ENCODE measurements at regions not wholly inside any gene's neighbourhood (a gene's known extent, or its start where the extent isn't known, plus 50 kb on each side); places are given as distances from the start of the nearest gene placed in this dataset.

DNA sequence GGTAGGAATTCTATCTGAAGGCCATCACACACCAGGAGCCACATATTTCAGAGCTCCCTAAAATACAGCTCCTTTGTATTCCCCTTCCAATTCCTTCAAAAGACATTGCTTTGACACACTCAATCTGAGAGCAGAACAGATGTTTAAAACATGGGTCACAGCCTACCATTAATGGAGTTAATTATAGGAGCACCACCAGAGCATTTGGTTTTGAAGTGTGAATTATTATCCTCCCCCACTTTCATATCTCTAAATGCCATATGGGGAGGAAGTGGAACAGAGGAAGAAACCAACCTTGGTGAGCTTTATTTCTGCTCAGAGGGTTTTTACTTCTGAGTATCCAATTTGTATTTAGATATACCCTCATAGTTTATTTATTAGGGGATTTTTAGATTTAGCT, 50.7 kb upstream of the TNFRSF21 start:
- H3K27me3 ChIP-seq (replicated peaks in 1 of 2; ENCODE audit: control insufficient read depth in 2 of 2, extremely low read depth in 1 of 2, insufficient read depth in 2 of 2, low read length in 1 of 2) = peaks cover 0 to 2% of the 10 kb centered on the region in 2 experiments
- Mint-ChIP-seq H3K9me3 (no peaks in the 10 kb centered on the region), H3K27me3 (peaks cover 7 to 19% of the 10 kb centered on the region in 2 donors), H3K36me3 (no peaks in the 10 kb centered on the region), H3K4me3 (no peak overlapping the region), H3K4me1 (no peaks in the 10 kb centered on the region), H3K27ac (no peak overlapping the region)
- ChIA-PET CTCF (no interaction called here), POLR2A (interaction anchor here in 1 of 2 donors (0.6 kb wide), 1 partner anchor 14 kb away, joined by 3 read pairs; no protein-coding TSS in a partner anchor)
- ATAC-seq (replicated peaks in 1 of 4) = no peak
- no peak overlapping the region for H3K4me3 ChIP-seq (ENCODE audit: control insufficient read depth in 1 of 2, extremely low read depth in 1 of 2, low read length in 1 of 2)
- no peaks in the 10 kb centered on the region for H3K36me3 ChIP-seq (ENCODE audit: control insufficient read depth in 2 of 2, extremely low read depth in 1 of 2, insufficient read depth in 1 of 2, low read length in 1 of 2)
- DNase-seq = no peak
- no peaks in the 10 kb centered on the region for H3K4me1 ChIP-seq (ENCODE audit: control insufficient read depth in 1 of 2, extremely low read depth in 1 of 2, insufficient read depth in 2 of 2, low read length in 2 of 2)
- H3K9me3 ChIP-seq = no peaks in the 10 kb centered on the region
- H3K27ac ChIP-seq (ENCODE audit: low read length) = no peak overlapping the region

DNA sequence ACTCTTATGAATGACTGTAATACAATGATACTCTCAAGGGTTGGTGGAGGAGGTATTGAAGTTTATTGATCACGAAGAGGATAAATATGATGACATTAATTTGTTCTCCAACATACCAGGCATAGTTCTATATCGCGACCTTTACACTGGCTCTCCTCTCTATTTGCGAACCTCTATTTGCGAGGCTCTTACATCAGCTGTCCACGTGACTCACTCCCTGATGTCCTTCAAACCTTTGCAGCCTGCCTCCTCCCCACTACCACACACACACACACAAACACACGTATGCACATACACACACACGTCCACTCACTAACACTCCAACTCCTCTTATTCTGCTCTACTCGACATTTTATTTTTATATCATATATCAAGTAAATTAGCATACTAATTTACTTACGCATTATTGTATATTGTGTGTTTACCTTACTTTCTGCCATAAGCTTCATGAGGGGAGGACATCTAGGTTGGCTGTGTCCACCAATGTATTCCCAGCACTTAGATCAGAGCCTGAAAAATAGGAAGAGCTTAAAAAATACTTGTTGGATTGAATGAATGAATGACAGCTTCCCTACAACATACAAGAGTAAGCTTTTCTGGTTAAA, 53.3 kb upstream of the TNFRSF21 start:
- no peaks in the 10 kb centered on the region for H3K9me3 ChIP-seq
- no peak overlapping the region for H3K27ac ChIP-seq (ENCODE audit: low read length)
- no peak overlapping the region for H3K4me3 ChIP-seq (ENCODE audit: control insufficient read depth in 1 of 2, extremely low read depth in 1 of 2, low read length in 1 of 2)
- peaks cover 5 to 16% of the 10 kb centered on the region in 2 donors for H3K27me3 Mint-ChIP-seq
- ATAC-seq (replicated peaks in 1 of 4) (no peak), DNase-seq (no peak)
- no peak overlapping the region for H3K27ac Mint-ChIP-seq
- H3K27me3 ChIP-seq (replicated peaks in 1 of 2; ENCODE audit: control insufficient read depth in 2 of 2, extremely low read depth in 1 of 2, insufficient read depth in 2 of 2, low read length in 1 of 2) = peaks cover 0 to 2% of the 10 kb centered on the region in 2 experiments
- no peaks in the 10 kb centered on the region for H3K36me3 ChIP-seq (ENCODE audit: control insufficient read depth in 2 of 2, extremely low read depth in 1 of 2, insufficient read depth in 1 of 2, low read length in 1 of 2)
- H3K4me1 Mint-ChIP-seq = no peaks in the 10 kb centered on the region
- 93% methylated on average over 6 of the region's 10 CpGs for WGBS (ENCODE audit: insufficient coverage)
- ChIA-PET CTCF (no interaction called here), POLR2A (no interaction called here)
- no peak overlapping the region for H3K4me3 Mint-ChIP-seq
- no peaks in the 10 kb centered on the region for H3K36me3 Mint-ChIP-seq
- no peaks in the 10 kb centered on the region for H3K4me1 ChIP-seq (ENCODE audit: control insufficient read depth in 1 of 2, extremely low read depth in 1 of 2, insufficient read depth in 2 of 2, low read length in 2 of 2)
- H3K9me3 Mint-ChIP-seq = no peaks in the 10 kb centered on the region

DNA sequence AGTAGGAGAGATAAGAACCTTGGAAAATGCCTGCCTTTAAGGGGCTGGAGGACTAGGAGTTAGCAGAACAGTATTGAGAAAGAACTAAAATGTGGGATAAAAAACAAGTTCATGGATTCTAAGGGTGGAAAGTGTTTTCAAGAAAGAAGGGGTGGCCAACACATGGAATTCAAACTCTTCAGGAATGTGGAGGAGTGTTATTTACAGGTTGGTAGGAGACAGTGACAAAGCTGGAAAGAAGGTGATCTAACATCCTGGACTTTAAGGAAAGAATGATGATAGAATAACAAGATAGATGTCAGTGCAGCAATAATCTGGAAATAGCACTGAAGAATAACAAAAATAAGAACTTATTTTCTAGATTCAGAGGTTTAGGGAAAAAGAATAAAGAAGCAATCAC, 54.0 kb upstream of the TNFRSF21 start:
- H3K4me3 ChIP-seq (ENCODE audit: control insufficient read depth in 1 of 2, extremely low read depth in 1 of 2, low read length in 1 of 2) = no peak overlapping the region
- H3K27ac ChIP-seq (ENCODE audit: low read length) = no peak overlapping the region
- H3K27me3 ChIP-seq (replicated peaks in 1 of 2; ENCODE audit: control insufficient read depth in 2 of 2, extremely low read depth in 1 of 2, insufficient read depth in 2 of 2, low read length in 1 of 2) = peaks cover 0 to 2% of the 10 kb centered on the region in 2 experiments
- H3K4me1 ChIP-seq (ENCODE audit: control insufficient read depth in 1 of 2, extremely low read depth in 1 of 2, insufficient read depth in 2 of 2, low read length in 2 of 2) = no peaks in the 10 kb centered on the region
- no peak overlapping the region for H3K27ac Mint-ChIP-seq
- CTCF ChIA-PET = no interaction called here
- no peaks in the 10 kb centered on the region for H3K9me3 Mint-ChIP-seq
- no peaks in the 10 kb centered on the region for H3K9me3 ChIP-seq
- no peaks in the 10 kb centered on the region for H3K36me3 ChIP-seq (ENCODE audit: control insufficient read depth in 2 of 2, extremely low read depth in 1 of 2, insufficient read depth in 1 of 2, low read length in 1 of 2)
- no peaks in the 10 kb centered on the region for H3K4me1 Mint-ChIP-seq
- H3K4me3 Mint-ChIP-seq = no peak overlapping the region
- no peak for ATAC-seq (replicated peaks in 1 of 4)
- POLR2A ChIA-PET = no interaction called here
- H3K27me3 Mint-ChIP-seq = peaks cover 5 to 12% of the 10 kb centered on the region in 2 donors
- no peak for DNase-seq
- H3K36me3 Mint-ChIP-seq = no peaks in the 10 kb centered on the region

DNA sequence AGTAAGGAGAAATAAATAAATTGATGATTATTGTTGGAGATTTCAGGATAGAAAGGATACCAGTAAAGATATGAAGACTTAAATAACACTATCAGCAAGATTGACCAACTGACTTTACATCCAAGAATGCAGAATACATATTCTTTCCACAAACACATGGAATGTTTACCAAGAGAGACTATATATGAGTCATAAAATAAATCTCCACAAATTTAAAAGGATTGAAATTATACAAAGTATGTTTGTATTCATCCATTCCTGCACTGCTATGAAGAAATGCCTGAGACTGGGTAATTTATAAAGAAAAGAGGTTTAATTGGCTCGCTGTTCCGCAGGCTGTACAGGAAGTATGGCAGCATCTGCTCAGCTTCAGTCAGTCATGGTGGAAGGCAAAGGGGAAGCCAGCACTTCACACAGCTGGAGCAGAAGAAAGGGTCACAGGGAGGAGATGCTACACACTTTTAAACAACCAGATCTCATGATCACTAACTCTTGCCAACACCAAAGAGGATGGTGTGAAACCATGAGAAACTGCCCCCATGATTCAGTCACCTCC, 56.7 kb upstream of the TNFRSF21 start:
- CTCF ChIA-PET = no interaction called here
- ATAC-seq (replicated peaks in 1 of 4) = no peak
- H3K9me3 Mint-ChIP-seq = no peaks in the 10 kb centered on the region
- peaks cover 0 to 9% of the 10 kb centered on the region in 2 donors for H3K27me3 Mint-ChIP-seq
- H3K4me3 Mint-ChIP-seq = no peak overlapping the region
- no peaks in the 10 kb centered on the region for H3K9me3 ChIP-seq
- H3K27me3 ChIP-seq (replicated peaks in 1 of 2; ENCODE audit: control insufficient read depth in 2 of 2, extremely low read depth in 1 of 2, insufficient read depth in 2 of 2, low read length in 1 of 2) = peaks cover 0 to 2% of the 10 kb centered on the region in 2 experiments
- H3K27ac Mint-ChIP-seq = no peak overlapping the region
- WGBS (ENCODE audit: insufficient coverage) = no CpG with 5 or more reads among the region's 2 CpGs
- H3K4me1 ChIP-seq (ENCODE audit: control insufficient read depth in 1 of 2, extremely low read depth in 1 of 2, insufficient read depth in 2 of 2, low read length in 2 of 2) = no peaks in the 10 kb centered on the region
- no peaks in the 10 kb centered on the region for H3K36me3 Mint-ChIP-seq
- no peaks in the 10 kb centered on the region for H3K4me1 Mint-ChIP-seq
- H3K27ac ChIP-seq (ENCODE audit: low read length) = no peak overlapping the region
- POLR2A ChIA-PET = no interaction called here
- no peak for DNase-seq
- H3K36me3 ChIP-seq (ENCODE audit: control insufficient read depth in 2 of 2, extremely low read depth in 1 of 2, insufficient read depth in 1 of 2, low read length in 1 of 2) = no peaks in the 10 kb centered on the region
- no peak overlapping the region for H3K4me3 ChIP-seq (ENCODE audit: control insufficient read depth in 1 of 2, extremely low read depth in 1 of 2, low read length in 1 of 2)

DNA sequence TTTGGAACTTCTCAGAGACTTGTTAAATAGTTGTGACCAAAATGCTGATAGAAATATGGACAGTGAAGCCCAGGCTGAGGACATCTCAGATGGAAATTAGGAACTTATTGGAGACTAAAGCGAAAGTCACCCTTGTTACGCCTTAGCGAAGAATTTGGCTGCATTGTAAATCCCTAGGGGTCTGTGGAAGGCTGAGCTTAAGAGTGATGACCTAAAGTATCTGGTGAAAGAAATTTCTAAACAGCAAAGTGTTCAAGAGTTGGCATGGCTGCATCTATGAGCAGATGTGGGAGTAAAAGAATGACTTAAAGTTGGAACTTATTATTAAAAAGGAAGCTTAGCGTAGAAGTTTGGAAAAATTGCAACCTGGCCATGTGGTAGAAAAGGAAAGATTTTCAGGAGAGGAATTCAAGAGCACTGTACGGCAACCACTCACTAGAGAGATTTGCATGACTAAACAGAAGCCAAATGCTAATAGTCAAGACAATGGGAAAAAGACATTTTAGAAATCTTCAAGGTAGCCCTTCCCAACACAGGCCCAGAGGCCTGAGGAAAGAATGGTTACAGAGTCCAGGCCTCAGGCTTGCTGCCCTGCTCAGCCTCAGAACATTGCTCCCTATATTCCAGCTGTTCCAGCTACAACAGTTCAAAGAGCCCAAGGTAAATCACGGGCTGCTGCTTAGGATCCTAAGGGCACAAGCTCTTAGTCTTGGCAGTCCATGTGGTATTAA, 61.6 kb upstream of the TNFRSF21 start:
- no peak overlapping the region for H3K4me3 Mint-ChIP-seq
- no peak overlapping the region for H3K27ac ChIP-seq (ENCODE audit: low read length)
- no peaks in the 10 kb centered on the region for H3K9me3 Mint-ChIP-seq
- H3K4me3 ChIP-seq (ENCODE audit: control insufficient read depth in 1 of 2, extremely low read depth in 1 of 2, low read length in 1 of 2) = no peak overlapping the region
- DNase-seq (no peak), ATAC-seq (replicated peaks in 1 of 4) (no peak)
- no peaks in the 10 kb centered on the region for H3K36me3 Mint-ChIP-seq
- no peak overlapping the region for H3K27ac Mint-ChIP-seq
- POLR2A ChIA-PET = interaction anchor here in 1 of 2 donors (0.5 kb wide), 1 partner anchor 80 kb away, joined by 4 read pairs; no protein-coding TSS in a partner anchor
- no peaks in the 10 kb centered on the region for H3K36me3 ChIP-seq (ENCODE audit: control insufficient read depth in 2 of 2, extremely low read depth in 1 of 2, insufficient read depth in 1 of 2, low read length in 1 of 2)
- H3K9me3 ChIP-seq = no peaks in the 10 kb centered on the region
- H3K27me3 Mint-ChIP-seq = no peaks in the 10 kb centered on the region
- no peaks in the 10 kb centered on the region for H3K4me1 ChIP-seq (ENCODE audit: control insufficient read depth in 1 of 2, extremely low read depth in 1 of 2, insufficient read depth in 2 of 2, low read length in 2 of 2)
- no peaks in the 10 kb centered on the region for H3K4me1 Mint-ChIP-seq
- CTCF ChIA-PET = no interaction called here
- WGBS (ENCODE audit: insufficient coverage) = 98% methylated on average over 4 of the region's 6 CpGs
- no peaks in the 10 kb centered on the region for H3K27me3 ChIP-seq (replicated peaks in 1 of 2; ENCODE audit: control insufficient read depth in 2 of 2, extremely low read depth in 1 of 2, insufficient read depth in 2 of 2, low read length in 1 of 2)

DNA sequence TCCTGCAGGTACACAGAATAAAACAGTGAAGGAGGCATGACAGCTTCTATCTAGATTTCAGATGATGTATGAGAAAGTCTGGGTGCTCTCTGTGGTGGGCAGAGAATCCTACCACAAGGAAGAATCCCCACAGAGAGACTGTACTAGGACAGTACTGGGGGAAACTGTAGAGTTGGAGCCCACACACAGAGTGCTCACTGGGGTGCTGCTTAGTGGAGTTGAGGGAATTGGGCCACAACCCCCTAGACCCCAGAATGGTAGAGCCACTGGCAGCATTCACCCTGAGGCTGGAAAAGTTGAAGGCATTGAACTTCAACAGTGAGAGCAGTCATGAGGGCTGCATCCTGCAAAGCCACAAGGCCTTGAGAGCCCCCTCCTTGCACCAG, 62.2 kb upstream of the TNFRSF21 start:
- no peak overlapping the region for H3K27ac ChIP-seq (ENCODE audit: low read length)
- peaks cover 0 to 3% of the 10 kb centered on the region in 2 experiments for H3K27me3 ChIP-seq (replicated peaks in 1 of 2; ENCODE audit: control insufficient read depth in 2 of 2, extremely low read depth in 1 of 2, insufficient read depth in 2 of 2, low read length in 1 of 2)
- ChIA-PET CTCF (no interaction called here), POLR2A (interaction anchor here in 1 of 2 donors (0.5 kb wide), 1 partner anchor 80 kb away, joined by 4 read pairs; no protein-coding TSS in a partner anchor)
- peaks cover 0 to 4% (median 2%) of the 10 kb centered on the region in 3 donors for H3K4me1 Mint-ChIP-seq
- no peaks in the 10 kb centered on the region for H3K4me1 ChIP-seq (ENCODE audit: control insufficient read depth in 1 of 2, extremely low read depth in 1 of 2, insufficient read depth in 2 of 2, low read length in 2 of 2)
- ATAC-seq (replicated peaks in 1 of 4) (no peak), DNase-seq (no peak)
- H3K4me3 ChIP-seq (ENCODE audit: control insufficient read depth in 1 of 2, extremely low read depth in 1 of 2, low read length in 1 of 2) = no peak overlapping the region
- H3K36me3 Mint-ChIP-seq = no peaks in the 10 kb centered on the region
- no peak overlapping the region for H3K4me3 Mint-ChIP-seq
- H3K27me3 Mint-ChIP-seq = peaks cover 0 to 2% of the 10 kb centered on the region in 2 donors
- no peak overlapping the region for H3K27ac Mint-ChIP-seq
- no peaks in the 10 kb centered on the region for H3K9me3 Mint-ChIP-seq
- no peaks in the 10 kb centered on the region for H3K36me3 ChIP-seq (ENCODE audit: control insufficient read depth in 2 of 2, extremely low read depth in 1 of 2, insufficient read depth in 1 of 2, low read length in 1 of 2)
- H3K9me3 ChIP-seq = no peaks in the 10 kb centered on the region

All from T-cell (primary cell).